HFFc6 (cell line): ENCODE measurements at regions not wholly inside any gene's neighbourhood (a gene's known extent, or its start where the extent isn't known, plus 50 kb on each side); places are given as distances from the start of the nearest gene placed in this dataset.

Experiments
- DNase-seq: peaks from one replicate; pipeline ENCODE4 v3.0.0-alpha.2; 2018
- H3K27ac Mint-ChIP-seq: 2 replicates; pipeline ENCODE4 v1.8.0; 2020; ENCODE audit warnings: mild to moderate bottlenecking, mixed read lengths
- H3K27me3 Mint-ChIP-seq: 2 replicates; pipeline ENCODE4 v1.8.0; 2021; ENCODE audit warnings: mild to moderate bottlenecking, moderate library complexity, mixed read lengths; ENCODE audit not compliant: insufficient read depth
- H3K36me3 Mint-ChIP-seq: 2 replicates; pipeline ENCODE4 v1.8.0; 2021; ENCODE audit warnings: low read depth, mixed read lengths
- H3K4me1 Mint-ChIP-seq: 2 replicates; pipeline ENCODE4 v1.8.0; 2020; ENCODE audit warnings: low read depth, mixed read lengths
- H3K4me3 Mint-ChIP-seq: 2 replicates; pipeline ENCODE4 v1.8.0; 2020; ENCODE audit warnings: mild to moderate bottlenecking, moderate library complexity, mixed read lengths
- H3K9me3 Mint-ChIP-seq: 2 replicates; pipeline ENCODE4 v1.8.0; 2020; ENCODE audit warnings: mild to moderate bottlenecking, mixed read lengths
- CTCF ChIP-seq: fragments of 200-600 bp; sonication (generic); IDR thresholded peaks from 2 replicates; pipeline ENCODE4 v1.5.0; 2021; ENCODE audit warnings: antibody characterized with exemption, mild to moderate bottlenecking

GRCh38 chr21:15425049-15425448, 304.7 kb upstream of the USP25 start:
- Mint-ChIP-seq H3K9me3 (peaks cover 6% of the 10 kb centered on the region; the same call in 1 of the 2 replicates), H3K4me1 (no peaks in the 10 kb centered on the region), H3K27ac (no peak overlapping the region), H3K27me3 (peaks cover 3% of the 10 kb centered on the region), H3K4me3 (no peak overlapping the region), H3K36me3 (no peaks in the 10 kb centered on the region)
- no peak for TF ChIP-seq CTCF
- DNase-seq: no peak

DNA sequence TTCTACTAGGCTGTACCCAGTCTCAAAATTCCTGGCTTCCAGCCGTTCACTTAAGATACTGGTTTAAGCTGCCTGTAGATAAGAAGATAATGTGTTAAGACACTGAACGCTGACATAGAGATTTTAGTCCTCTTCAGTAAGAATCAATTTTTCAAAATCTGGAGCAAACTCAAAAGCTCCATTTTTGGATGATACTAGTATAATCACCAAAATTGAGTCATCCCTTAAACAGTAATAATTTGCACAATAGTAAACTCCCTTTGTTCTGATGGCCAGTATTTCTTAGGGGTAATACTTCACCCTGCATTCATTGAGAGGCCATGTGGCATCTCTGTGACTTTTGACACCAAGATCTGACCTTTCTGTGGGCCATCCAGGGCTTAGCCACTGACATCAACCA, 299.8 kb upstream of the USP25 start:
- DNase-seq: no peak
- no peak overlapping the region for H3K4me3 Mint-ChIP-seq
- TF ChIP-seq CTCF: no peak
- no peak overlapping the region for H3K27ac Mint-ChIP-seq
- H3K27me3 Mint-ChIP-seq: peaks cover 3% of the 10 kb centered on the region; the same call in 1 of the 2 replicates
- no peaks in the 10 kb centered on the region for H3K9me3 Mint-ChIP-seq
- H3K4me1 Mint-ChIP-seq: no peaks in the 10 kb centered on the region
- no peaks in the 10 kb centered on the region for H3K36me3 Mint-ChIP-seq

DNA sequence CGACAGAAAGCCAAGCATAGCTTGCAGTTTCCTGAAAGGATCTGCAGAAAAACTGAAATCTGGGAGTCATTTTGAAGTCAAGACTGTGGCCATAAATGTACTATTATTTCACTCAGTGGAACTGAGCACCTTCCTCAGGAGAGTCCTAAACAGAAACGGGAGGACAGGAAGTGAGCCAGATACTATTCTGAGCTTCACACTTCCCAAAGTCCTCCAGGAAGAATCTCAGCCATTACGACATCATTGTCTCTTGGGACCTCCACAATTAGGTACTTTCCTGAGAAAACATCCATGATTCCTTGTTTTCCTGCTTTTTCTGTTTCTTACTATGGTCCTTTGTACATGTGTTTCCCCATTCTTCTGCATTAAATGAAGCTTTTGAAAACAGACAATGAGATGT, 299.2 kb upstream of the USP25 start:
- DNase-seq: no peak
- no peaks in the 10 kb centered on the region for H3K4me1 Mint-ChIP-seq

DNA sequence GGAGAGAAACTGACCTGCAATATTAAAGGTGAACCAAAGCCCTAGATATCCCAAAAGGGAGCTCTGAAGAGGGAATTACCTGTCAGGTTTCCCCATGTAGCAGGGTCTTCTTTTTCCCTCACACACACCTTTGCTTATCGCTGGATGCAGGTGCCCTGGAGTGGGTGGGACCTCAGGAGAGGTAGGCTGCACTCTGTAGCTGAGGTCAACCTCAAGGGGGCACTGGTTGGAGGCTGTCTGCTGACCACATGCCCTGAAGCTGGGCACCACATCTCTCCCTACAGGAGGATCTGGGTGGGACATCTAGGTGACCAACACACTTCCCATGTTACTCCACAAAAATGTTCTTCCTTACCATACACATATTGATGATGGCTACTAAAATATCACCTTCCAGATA, 298.7 kb upstream of the USP25 start:
- DNase-seq: no peak
- Mint-ChIP-seq H3K4me1 (no peaks in the 10 kb centered on the region), H3K36me3 (no peaks in the 10 kb centered on the region), H3K9me3 (no peaks in the 10 kb centered on the region), H3K27me3 (peaks cover 2% of the 10 kb centered on the region; the same call in 1 of the 2 replicates), H3K4me3 (no peak overlapping the region), H3K27ac (no peak overlapping the region)
- TF ChIP-seq CTCF: no peak

More for the DNA sequence above, 299.2 kb upstream of the USP25 start:
- Mint-ChIP-seq H3K27me3 (peaks cover 3% of the 10 kb centered on the region; the same call in 1 of the 2 replicates), H3K36me3 (no peaks in the 10 kb centered on the region), H3K4me3 (no peak overlapping the region), H3K9me3 (no peaks in the 10 kb centered on the region), H3K27ac (no peak overlapping the region)
- no peak for TF ChIP-seq CTCF

DNA sequence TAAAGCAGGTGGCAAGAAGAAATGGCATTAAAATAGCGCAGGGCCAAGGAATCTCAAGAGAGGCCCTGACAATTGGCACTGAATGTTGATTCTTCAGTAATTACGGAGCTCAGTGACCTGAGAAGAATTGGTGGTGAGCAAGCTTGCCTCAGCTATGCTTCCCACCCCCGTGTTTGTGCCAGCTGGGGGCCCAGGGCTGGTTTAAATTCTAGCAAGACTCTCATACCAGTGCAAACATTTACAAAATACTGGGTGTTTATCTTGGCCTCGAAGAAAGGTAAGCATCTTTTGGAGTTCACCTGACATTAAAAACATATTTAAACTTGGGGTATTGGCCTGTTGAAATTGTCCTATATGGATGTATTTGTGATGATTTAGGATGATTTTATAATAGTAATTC, 296.7 kb upstream of the USP25 start:
- no peak overlapping the region for H3K27ac Mint-ChIP-seq

More for the DNA sequence above, 296.7 kb upstream of the USP25 start:
- Mint-ChIP-seq H3K27me3 (no peaks in the 10 kb centered on the region), H3K9me3 (no peaks in the 10 kb centered on the region), H3K4me1 (no peaks in the 10 kb centered on the region), H3K36me3 (no peaks in the 10 kb centered on the region), H3K4me3 (no peak overlapping the region)
- no peak for TF ChIP-seq CTCF
- no peak for DNase-seq
